ENCODE measurements at regions not wholly inside any gene's neighbourhood (a gene's known extent, or its start where the extent isn't known, plus 50 kb on each side); places are given as distances from the start of the nearest gene placed in this dataset.

GRCh38 chr20:60820918-60821317, 431.1 kb upstream of the CDH4 start:
- TF ChIP-seq CTCF (IDR thresholded peaks at IDR 0.05; ENCODE audit: insufficient read depth, low read length) (no peak), SPI1 (IDR thresholded peaks at IDR 0.05; ENCODE audit: borderline replicate concordance, low read depth) (no peak), POLR2AphosphoS5 (IDR thresholded peaks at IDR 0.05; ENCODE audit: low read depth) (no peak), REST (IDR thresholded peaks at IDR 0.05; ENCODE audit: insufficient replicate concordance, low read depth) (no peak), GABPA (IDR thresholded peaks at IDR 0.05; ENCODE audit: low read depth) (no peak)

Data from HL-60 (cell line).